ENCODE measurements at regions not wholly inside any gene's neighbourhood (a gene's known extent, or its start where the extent isn't known, plus 50 kb on each side); places are given as distances from the start of the nearest gene placed in this dataset.

GRCh38 chr2:172198361-172198760, 95.7 kb upstream of the DLX2 start:
- intact Hi-C loops (cut with micrococcal nuclease; ENCODE audit: unreplicated experiment) = no loop called here
- Mint-ChIP-seq H3K27ac (ENCODE audit: unreplicated experiment) (no peak overlapping the region), H3K36me3 (ENCODE audit: insufficient read depth, unreplicated experiment) (no peaks in the 10 kb centered on the region), H3K9me3 (ENCODE audit: unreplicated experiment) (peaks cover 44% of the 10 kb centered on the region), H3K4me3 (ENCODE audit: unreplicated experiment) (no peak overlapping the region), H3K27me3 (ENCODE audit: insufficient read depth, unreplicated experiment) (no peaks in the 10 kb centered on the region), H3K4me1 (ENCODE audit: low read depth, unreplicated experiment) (no peaks in the 10 kb centered on the region)
- ChIA-PET POLR2A (no interaction called here), CTCF (no interaction called here)
- Histone ChIP-seq H3K4me3 (ENCODE audit: low read depth, low read length) (no peak overlapping the region), H3K9me3 (peaks cover 24% of the 10 kb centered on the region), H3K36me3 (ENCODE audit: control insufficient read depth, insufficient read depth, low read length) (no peaks in the 10 kb centered on the region), H3K4me1 (0 out of 2 replicates have a peak, but pooled peaks cover 3% of the 10 kb centered on the region), H3K27me3 (replicated peaks; ENCODE audit: control insufficient read depth, insufficient read depth, low read length) (no peaks in the 10 kb centered on the region)
- TF ChIP-seq CTCF (IDR thresholded peaks at IDR 0.05; ENCODE audit: insufficient read depth in 1 of 2, low read depth in 1 of 2, low read length in 1 of 2, severe bottlenecking in 1 of 2, unreplicated experiment in 1 of 2) = no peak
- no peak for DNase-seq
- no TSS peak for BruUV-seq (replicated peaks)

- BruUV-seq (replicated peaks) = no TSS peak
- no peak for TF ChIP-seq CTCF (IDR thresholded peaks at IDR 0.05; ENCODE audit: insufficient read depth in 1 of 2, low read depth in 1 of 2, low read length in 1 of 2, severe bottlenecking in 1 of 2, unreplicated experiment in 1 of 2)
- Histone ChIP-seq H3K27me3 (replicated peaks; ENCODE audit: control insufficient read depth, insufficient read depth, low read length) (no peaks in the 10 kb centered on the region), H3K9me3 (peaks cover 19% of the 10 kb centered on the region), H3K4me1 (0 out of 2 replicates have a peak, but pooled peaks cover 3% of the 10 kb centered on the region), H3K4me3 (ENCODE audit: low read depth, low read length) (no peak overlapping the region), H3K36me3 (ENCODE audit: control insufficient read depth, insufficient read depth, low read length) (no peaks in the 10 kb centered on the region)
- H3K27ac Mint-ChIP-seq (ENCODE audit: unreplicated experiment) = no peak overlapping the region
- DNase-seq = no peak
- no peaks in the 10 kb centered on the region for H3K4me1 Mint-ChIP-seq (ENCODE audit: low read depth, unreplicated experiment)
- ChIA-PET POLR2A (no interaction called here), CTCF (interaction anchor here (0.5 kb wide), 1 partner anchor 228 kb away, joined by 4 read pairs; the partner anchor contains the start of gene ITGA6)
- no peak overlapping the region for H3K4me3 Mint-ChIP-seq (ENCODE audit: unreplicated experiment)
- H3K9me3 Mint-ChIP-seq (ENCODE audit: unreplicated experiment) = peaks cover 38% of the 10 kb centered on the region
- no peaks in the 10 kb centered on the region for H3K27me3 Mint-ChIP-seq (ENCODE audit: insufficient read depth, unreplicated experiment)
- H3K36me3 Mint-ChIP-seq (ENCODE audit: insufficient read depth, unreplicated experiment) = no peaks in the 10 kb centered on the region
- intact Hi-C loops (cut with micrococcal nuclease; ENCODE audit: unreplicated experiment) = no loop called here
Measured at GRCh38 chr2:172198908-172199307, 96.2 kb upstream of the DLX2 start.

DNA sequence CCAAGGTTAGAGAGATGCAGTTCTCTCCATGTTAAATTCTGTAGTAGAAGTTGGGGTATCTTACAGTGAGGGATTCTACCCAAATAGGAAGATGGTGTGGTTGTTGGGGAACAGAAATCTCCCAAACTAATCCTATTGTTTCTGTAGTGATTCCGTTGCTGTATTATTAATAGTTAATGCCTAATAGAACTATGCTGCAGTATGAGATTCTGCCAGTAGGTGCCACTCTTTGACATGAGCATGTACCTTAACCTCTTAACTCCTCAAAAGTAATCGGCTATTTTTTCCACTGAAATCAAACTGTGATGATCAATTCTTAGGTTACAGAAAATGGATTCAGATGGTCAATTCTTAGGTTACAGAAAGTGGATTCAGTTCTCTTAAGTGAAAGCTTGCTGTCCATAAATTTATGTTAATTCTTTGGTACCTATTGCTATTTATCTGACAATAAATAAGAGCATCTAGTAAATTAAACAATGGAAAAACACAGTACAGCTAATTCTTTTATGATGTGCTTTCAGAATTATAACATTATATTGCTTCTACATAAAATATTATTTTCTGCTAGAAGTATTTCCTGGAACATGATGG, 97.9 kb upstream of the DLX2 start:
- Histone ChIP-seq H3K4me3 (ENCODE audit: low read depth, low read length) (no peak overlapping the region), H3K9me3 (peaks cover 19% of the 10 kb centered on the region), H3K36me3 (ENCODE audit: control insufficient read depth, insufficient read depth, low read length) (no peaks in the 10 kb centered on the region), H3K4me1 (0 out of 2 replicates have a peak, but pooled peaks cover 3% of the 10 kb centered on the region), H3K27me3 (replicated peaks; ENCODE audit: control insufficient read depth, insufficient read depth, low read length) (no peaks in the 10 kb centered on the region)
- Mint-ChIP-seq H3K27me3 (ENCODE audit: insufficient read depth, unreplicated experiment) (no peaks in the 10 kb centered on the region), H3K36me3 (ENCODE audit: insufficient read depth, unreplicated experiment) (no peaks in the 10 kb centered on the region), H3K4me3 (ENCODE audit: unreplicated experiment) (no peak overlapping the region), H3K4me1 (ENCODE audit: low read depth, unreplicated experiment) (no peaks in the 10 kb centered on the region), H3K9me3 (ENCODE audit: unreplicated experiment) (peaks cover 21% of the 10 kb centered on the region), H3K27ac (ENCODE audit: unreplicated experiment) (no peak overlapping the region)
- ChIA-PET POLR2A (no interaction called here), CTCF (no interaction called here)
- BruUV-seq (replicated peaks) = no TSS peak
- DNase-seq = peak in 1 of 2 experiments; percentile 13
- intact Hi-C loops (cut with micrococcal nuclease; ENCODE audit: unreplicated experiment) = no loop called here
- peak in 1 of 2 experiments; percentile 4 for TF ChIP-seq CTCF (IDR thresholded peaks at IDR 0.05; ENCODE audit: insufficient read depth in 1 of 2, low read depth in 1 of 2, low read length in 1 of 2, severe bottlenecking in 1 of 2, unreplicated experiment in 1 of 2)
